ENCODE measurements at regions not wholly inside any gene's neighbourhood (a gene's known extent, or its start where the extent isn't known, plus 50 kb on each side); places are given as distances from the start of the nearest gene placed in this dataset.
"Not testable (repeated sequence)": the region's sequence is repeated elsewhere in the genome, so short reads cannot be mapped to it uniquely, and the experiment has no call there.

GRCh38 chr20:55038684-55039083 is 563.3 kb downstream of the DOK5 start:
- DNase-seq: no peak

- DNase-seq: no peak
Measured at GRCh38 chr20:55031971-55032370, 556.6 kb downstream of the DOK5 start.

DNA sequence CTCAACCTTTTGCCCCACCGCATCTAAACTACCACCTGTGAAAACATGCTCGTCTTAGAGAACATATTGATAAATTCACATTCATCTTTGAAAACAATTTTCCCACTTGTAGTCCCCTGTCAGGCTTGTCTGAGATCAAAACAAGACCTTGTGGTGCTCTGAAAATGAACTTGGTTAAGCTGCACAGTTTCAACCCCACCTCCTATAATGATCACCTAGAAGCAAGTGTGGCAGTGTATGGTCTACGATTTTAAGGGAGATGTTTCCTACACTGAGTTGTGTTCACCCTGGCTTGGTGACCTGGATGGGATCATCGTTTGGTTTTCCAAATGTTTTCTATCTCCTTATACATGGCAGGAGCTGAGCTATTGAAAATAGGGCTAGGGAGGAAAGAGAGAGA is 539.4 kb downstream of the DOK5 start:
- DNase-seq: no peak

DNA sequence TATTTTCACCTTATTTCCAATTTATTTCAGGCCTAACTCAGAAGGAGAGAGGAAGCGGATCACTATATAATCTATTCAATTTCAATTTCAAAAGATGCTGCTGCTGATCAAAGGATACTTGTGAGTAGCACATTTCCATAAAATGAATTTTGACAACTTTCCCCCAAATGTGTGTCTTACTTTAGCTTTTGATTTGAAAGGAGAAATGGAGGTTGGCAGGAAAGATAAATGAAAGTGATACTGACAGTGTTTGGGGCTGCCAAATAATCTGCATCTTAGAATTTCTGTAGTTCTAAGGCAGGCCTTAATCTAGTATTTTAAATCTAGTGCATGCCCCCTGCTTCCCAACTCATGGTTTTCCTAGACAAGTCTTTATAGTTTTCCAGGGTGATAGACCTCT is 535.4 kb downstream of the DOK5 start:
- DNase-seq: no peak

DNA sequence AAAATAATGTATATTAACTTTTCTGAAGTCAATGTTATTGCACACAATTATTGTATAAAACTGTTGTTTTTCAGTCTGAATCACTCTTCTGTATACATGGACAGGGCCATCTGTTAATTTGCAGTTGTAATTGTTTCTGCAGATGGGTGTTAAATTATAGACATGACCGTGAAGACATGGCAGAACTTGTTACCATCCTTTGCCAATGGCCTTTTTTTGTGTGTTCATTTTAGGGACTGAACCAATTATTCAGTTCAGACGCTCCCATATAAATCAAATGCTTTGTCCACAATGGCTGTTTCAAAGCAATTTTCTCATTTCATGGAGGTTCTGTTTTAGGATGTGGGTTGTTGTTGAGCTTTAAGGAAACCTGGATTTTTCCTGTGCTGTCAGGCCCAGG is 533.7 kb downstream of the DOK5 start:
- no peak for DNase-seq

- DNase-seq: no peak
Measured at GRCh38 chr20:55004044-55004443, 528.7 kb downstream of the DOK5 start.

DNA sequence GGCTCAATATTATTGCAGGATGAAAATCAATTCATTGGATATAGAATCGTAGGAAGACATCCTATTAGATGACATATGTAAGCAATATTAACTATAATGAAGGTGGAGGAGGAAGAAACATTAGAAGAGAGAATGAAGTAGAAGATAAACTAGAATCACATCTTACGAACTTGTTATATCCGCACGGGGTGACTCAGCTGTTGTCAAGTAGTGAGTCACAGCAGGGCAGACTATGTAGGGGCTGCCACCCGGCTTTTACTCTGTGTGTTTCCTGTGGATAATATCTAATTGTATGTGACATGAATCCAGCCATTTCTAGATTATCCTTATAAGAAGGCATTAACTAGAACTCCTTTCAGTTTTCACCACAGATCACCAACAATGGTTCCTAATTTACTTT is 520.2 kb downstream of the DOK5 start:
- DNase-seq: no peak

- no peak for DNase-seq
Measured at GRCh38 chr20:54995011-54995410, 519.6 kb downstream of the DOK5 start.

DNA sequence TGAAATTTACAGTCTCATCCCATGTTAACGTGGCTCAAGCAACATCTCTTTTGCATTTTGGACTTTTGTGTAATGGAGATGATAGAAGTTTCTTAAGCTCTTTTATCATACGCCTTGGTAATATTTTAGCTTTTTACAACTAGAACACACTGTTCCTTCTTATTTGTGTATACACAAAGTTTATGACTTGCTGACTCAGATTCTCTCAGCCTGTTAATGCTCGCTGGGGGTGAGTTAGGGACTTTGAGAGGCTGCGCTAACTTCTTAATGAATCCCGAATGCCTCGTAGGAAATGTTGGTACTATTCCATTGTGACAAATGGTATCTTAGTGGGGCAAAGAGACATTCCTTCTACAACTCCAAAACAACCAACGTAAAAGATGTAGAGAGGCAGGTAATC is 509.7 kb downstream of the DOK5 start:
- DNase-seq: no peak

GRCh38 chr20:54984104-54984448 is 508.7 kb downstream of the DOK5 start:
- DNase-seq: no peak

DNA sequence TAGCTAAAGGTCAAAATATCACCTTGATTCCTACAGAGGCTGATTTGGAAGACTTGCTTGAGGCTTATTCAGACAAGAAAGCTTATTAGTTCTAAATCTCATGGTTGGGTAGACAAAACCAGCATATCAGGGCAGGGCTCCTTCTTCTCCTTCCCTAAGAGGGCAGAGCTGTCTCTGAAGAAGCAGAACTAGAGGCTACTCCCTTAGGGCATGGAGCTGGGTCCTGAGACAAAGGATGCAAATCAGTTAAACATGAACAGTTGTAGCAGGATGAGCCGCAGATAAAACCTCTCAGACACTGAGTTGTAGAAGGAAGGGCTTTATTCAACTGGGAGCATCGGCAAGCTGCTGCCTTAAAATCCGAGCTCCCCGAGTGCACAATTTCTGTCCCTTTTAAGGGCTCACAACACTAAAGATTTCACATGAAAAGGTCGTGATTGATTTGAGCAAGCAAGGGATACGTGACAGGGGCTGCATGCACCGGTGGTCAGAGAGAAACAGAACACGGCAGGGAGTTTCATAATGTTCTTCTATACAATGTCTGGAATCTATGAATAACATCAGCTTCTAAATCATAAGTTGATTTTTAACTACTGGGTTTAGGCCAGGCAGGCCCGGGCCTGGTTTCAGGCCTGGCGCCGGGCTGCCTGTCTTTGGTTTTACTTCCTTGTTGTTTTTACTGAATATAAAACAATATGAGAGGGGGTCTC is 508.2 kb downstream of the DOK5 start:
- peak in 1 of 2 experiments; percentile 16 for DNase-seq

- DNase-seq: no peak
Measured at GRCh38 chr20:54981175-54981574, 505.8 kb downstream of the DOK5 start.

GRCh38 chr20:54980103-54980960 is 504.9 kb downstream of the DOK5 start:
- peak; percentile 3 to 50 for DNase-seq

- DNase-seq: no peak
Measured at GRCh38 chr20:54950304-54950703, 474.9 kb downstream of the DOK5 start.

GRCh38 chr20:54941666-54942065 is 466.3 kb downstream of the DOK5 start:
- no peak for DNase-seq

DNA sequence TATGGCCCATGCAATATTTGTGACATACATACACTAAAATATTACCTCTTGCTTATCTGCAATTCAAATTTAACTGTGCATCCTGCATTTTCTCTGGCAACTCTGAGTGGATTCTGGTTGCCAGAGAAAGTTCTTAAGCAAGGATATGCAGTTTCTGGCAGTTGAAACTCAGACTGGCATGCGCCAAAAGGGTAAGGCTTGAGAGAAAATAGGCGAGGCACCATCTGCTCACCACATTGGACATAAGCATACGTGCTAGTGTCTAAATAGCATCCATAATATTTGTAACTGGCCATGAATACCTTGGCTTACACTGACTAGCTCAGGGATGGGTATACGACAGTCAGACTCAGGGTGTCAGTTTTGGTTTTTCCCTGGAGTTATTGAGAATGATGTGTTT is 465.1 kb downstream of the DOK5 start:
- no peak for DNase-seq

- DNase-seq: no peak
Measured at GRCh38 chr20:54938707-54939106, 463.3 kb downstream of the DOK5 start.

- no peak for DNase-seq
Measured at GRCh38 chr20:54933212-54933904, 458.0 kb downstream of the DOK5 start.

- DNase-seq: no peak
Measured at GRCh38 chr20:54929191-54929590, 453.8 kb downstream of the DOK5 start.

GRCh38 chr20:54928564-54928963 is 453.2 kb downstream of the DOK5 start:
- no peak for DNase-seq

DNA sequence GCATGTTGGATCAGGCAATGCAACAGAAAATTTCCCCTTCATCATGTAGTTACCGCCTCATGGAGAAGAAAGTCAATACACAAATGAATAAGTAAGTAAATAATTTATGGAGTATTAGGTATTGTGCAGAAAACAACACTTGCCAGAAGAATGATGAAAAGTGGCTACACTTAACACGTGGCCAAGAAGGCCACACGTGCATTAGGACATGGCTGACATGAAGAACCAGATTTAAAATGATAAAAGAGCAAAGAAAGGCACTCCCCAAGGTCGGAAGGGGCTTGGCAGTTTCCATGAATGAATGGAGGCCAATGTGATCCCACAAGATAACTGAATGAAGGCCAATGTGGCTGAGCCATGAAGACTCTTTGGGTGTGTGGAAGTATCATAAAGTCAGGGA is 447.2 kb downstream of the DOK5 start:
- no peak for DNase-seq

DNA sequence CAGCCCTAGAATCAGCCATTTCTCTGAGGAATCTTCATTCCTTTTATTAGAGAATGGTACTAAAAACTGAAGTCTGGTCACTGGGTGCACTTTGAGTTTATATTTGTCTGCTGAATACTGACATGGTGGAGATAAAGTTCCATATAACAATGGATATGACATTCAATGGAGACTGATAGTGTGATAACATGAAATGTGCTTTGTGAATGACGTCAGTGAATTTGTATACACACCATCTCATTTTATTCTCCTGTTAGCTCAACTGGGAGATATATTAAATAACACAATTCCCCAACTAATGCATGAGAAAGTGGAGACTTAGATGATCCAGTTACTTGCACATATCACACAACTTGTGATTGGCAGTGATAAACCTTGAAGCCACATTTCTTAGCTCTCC is 446.7 kb downstream of the DOK5 start:
- no peak for DNase-seq

DNA sequence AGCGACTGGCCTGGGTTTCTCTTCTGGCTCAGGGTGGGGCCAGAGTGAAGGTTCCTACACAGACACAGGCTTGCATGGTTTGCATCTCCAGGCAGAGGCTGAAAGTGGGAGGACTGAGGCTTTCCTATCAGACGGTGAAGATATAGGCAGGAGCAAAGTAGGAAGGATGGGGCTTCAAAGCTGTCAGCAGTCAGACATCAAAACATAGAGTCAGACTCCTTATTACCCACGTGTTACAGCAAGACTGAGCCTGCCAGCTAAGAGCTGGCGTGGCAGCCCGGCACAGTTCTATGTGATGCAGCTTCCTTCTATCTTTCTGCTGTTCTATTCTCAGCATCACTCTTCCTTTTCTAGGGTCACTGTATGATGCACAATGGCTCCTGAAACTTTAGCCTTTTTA is 445.1 kb downstream of the DOK5 start:
- no peak for DNase-seq

DNA sequence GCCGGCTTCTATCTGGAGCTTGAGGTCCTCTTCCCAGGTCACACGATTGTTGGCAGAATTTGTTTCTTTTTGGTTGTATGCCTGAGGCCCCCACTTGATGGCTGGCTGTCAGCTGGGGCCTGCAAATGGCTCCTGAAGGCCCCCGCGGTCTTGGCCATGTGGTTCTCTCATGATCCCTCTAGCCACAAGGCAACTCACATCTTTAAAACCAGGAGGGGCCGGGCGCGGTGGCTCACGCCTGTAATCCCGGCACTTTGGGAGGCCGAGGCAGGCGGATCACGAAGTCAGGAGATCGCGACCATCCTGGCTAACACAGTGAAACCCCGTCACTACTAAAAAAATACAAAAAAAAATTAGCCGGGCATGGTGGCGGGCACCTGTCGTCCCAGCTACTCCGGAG is 443.6 kb downstream of the DOK5 start:
- not testable (repeated sequence) for DNase-seq

Measured in NCI-H526 (cell line).